ENCODE measurements at regions not wholly inside any gene's neighbourhood (a gene's known extent, or its start where the extent isn't known, plus 50 kb on each side); places are given as distances from the start of the nearest gene placed in this dataset.

GRCh38 chr15:93603550-93603949 is 514.5 kb upstream of the RGMA start:
- TF ChIP-seq POLR2AphosphoS2 (IDR thresholded peaks at IDR 0.05; ENCODE audit: low read depth, low read length) (no peak), EGR1 (IDR thresholded peaks at IDR 0.05; ENCODE audit: borderline replicate concordance in 1 of 2, low read depth in 2 of 2, low read length in 2 of 2) (no peak), CUX1 (IDR thresholded peaks at IDR 0.05; ENCODE audit: insufficient replicate concordance, low read depth, low read length) (no peak), NR2F1 (conservative IDR thresholded peaks at IDR 0.05) (no peak), REST (IDR thresholded peaks at IDR 0.05; ENCODE audit: low read depth, low read length) (no peak)

Data from GM12878 (cell line).